ENCODE measurements at regions not wholly inside any gene's neighbourhood (a gene's known extent, or its start where the extent isn't known, plus 50 kb on each side); places are given as distances from the start of the nearest gene placed in this dataset.

- DNase-seq = no peak
These were observed 112.5 kb upstream of the GSC start for GRCh38 chr14:94882401-94882800.

GRCh38 chr14:94880876-94881275 lies 111.0 kb upstream of the GSC start:
- DNase-seq = no peak

GRCh38 chr14:94880106-94880505 lies 110.2 kb upstream of the GSC start:
- no peak for DNase-seq

GRCh38 chr14:94879537-94879936 lies 109.6 kb upstream of the GSC start:
- no peak for DNase-seq

- no peak for DNase-seq
These were observed 106.4 kb upstream of the GSC start for GRCh38 chr14:94876306-94876705.

- DNase-seq = no peak
These were observed 105.3 kb upstream of the GSC start for GRCh38 chr14:94875256-94875655.

GRCh38 chr14:94868772-94869072 lies 98.8 kb upstream of the GSC start:
- no peak for DNase-seq

- DNase-seq = no peak
These were observed 98.2 kb upstream of the GSC start for GRCh38 chr14:94867946-94868771.

GRCh38 chr14:94867209-94867608 lies 97.3 kb upstream of the GSC start:
- DNase-seq = no peak

GRCh38 chr14:94864387-94865195 lies 94.7 kb upstream of the GSC start:
- no peak for DNase-seq

- DNase-seq = no peak
These were observed 93.5 kb upstream of the GSC start for GRCh38 chr14:94863366-94863765.

GRCh38 chr14:94857950-94858349 lies 88.0 kb upstream of the GSC start:
- no peak for DNase-seq

GRCh38 chr14:94853920-94854319 lies 84.0 kb upstream of the GSC start:
- DNase-seq = no peak

- DNase-seq = no peak
These were observed 80.6 kb upstream of the GSC start for GRCh38 chr14:94850309-94851211.

- DNase-seq = no peak
These were observed 74.8 kb upstream of the GSC start for GRCh38 chr14:94844593-94845152.

- no peak for DNase-seq
These were observed 70.6 kb upstream of the GSC start for GRCh38 chr14:94840467-94840866.

- DNase-seq = no peak
These were observed 69.4 kb upstream of the GSC start for GRCh38 chr14:94839348-94839747.

GRCh38 chr14:94836849-94837248 lies 66.9 kb upstream of the GSC start:
- DNase-seq = no peak

GRCh38 chr14:94833633-94834032 lies 63.7 kb upstream of the GSC start:
- no peak for DNase-seq

GRCh38 chr14:94831085-94831484 lies 61.2 kb upstream of the GSC start:
- no peak for DNase-seq

GRCh38 chr14:94827711-94828447 lies 58.0 kb upstream of the GSC start:
- no peak for DNase-seq

- DNase-seq = no peak
These were observed 56.9 kb upstream of the GSC start for GRCh38 chr14:94826774-94827173.
